ENCODE measurements at regions not wholly inside any gene's neighbourhood (a gene's known extent, or its start where the extent isn't known, plus 50 kb on each side); places are given as distances from the start of the nearest gene placed in this dataset.
"Not testable (repeated sequence)": the region's sequence is repeated elsewhere in the genome, so short reads cannot be mapped to it uniquely, and the experiment has no call there.

GRCh38 chr2:4942441-4942840, 749.7 kb upstream of the SOX11 start:
- DNase-seq, result no peak

- no peak for DNase-seq
Observed at GRCh38 chr2:4947911-4948310, 744.3 kb upstream of the SOX11 start.

- DNase-seq, result no peak
Observed at GRCh38 chr2:4951368-4951767, 740.8 kb upstream of the SOX11 start.

- DNase-seq, result no peak
Observed at GRCh38 chr2:4959219-4959618, 733.0 kb upstream of the SOX11 start.

GRCh38 chr2:4962419-4962818, 729.8 kb upstream of the SOX11 start:
- no peak for DNase-seq

GRCh38 chr2:4963106-4963505, 729.1 kb upstream of the SOX11 start:
- no peak for DNase-seq

GRCh38 chr2:4964001-4964540, 728.1 kb upstream of the SOX11 start:
- no peak for DNase-seq

- no peak for DNase-seq
Observed at GRCh38 chr2:4964579-4964978, 727.6 kb upstream of the SOX11 start.

- DNase-seq, result no peak
Observed at GRCh38 chr2:4965556-4966320, 726.4 kb upstream of the SOX11 start.

GRCh38 chr2:4967206-4967605, 725.0 kb upstream of the SOX11 start:
- DNase-seq, result no peak

GRCh38 chr2:4972472-4972871, 719.7 kb upstream of the SOX11 start:
- DNase-seq, result no peak

GRCh38 chr2:4973354-4973753, 718.8 kb upstream of the SOX11 start:
- DNase-seq, result no peak

GRCh38 chr2:4973973-4974372, 718.2 kb upstream of the SOX11 start:
- DNase-seq, result no peak

- DNase-seq, result no peak
Observed at GRCh38 chr2:4976407-4976806, 715.8 kb upstream of the SOX11 start.

- DNase-seq, result no peak
Observed at GRCh38 chr2:4979111-4979510, 713.1 kb upstream of the SOX11 start.

GRCh38 chr2:4980995-4981394, 711.2 kb upstream of the SOX11 start:
- DNase-seq, result no peak

- no peak for DNase-seq
Observed at GRCh38 chr2:4981802-4982409, 710.3 kb upstream of the SOX11 start.

- DNase-seq, result not testable (repeated sequence)
Observed at GRCh38 chr2:4988444-4988843, 703.7 kb upstream of the SOX11 start.

GRCh38 chr2:4992226-4992625, 700.0 kb upstream of the SOX11 start:
- no peak for DNase-seq

GRCh38 chr2:4995466-4995865, 696.7 kb upstream of the SOX11 start:
- DNase-seq, result no peak

GRCh38 chr2:5007596-5007995, 684.6 kb upstream of the SOX11 start:
- no peak for DNase-seq

- no peak for DNase-seq
Observed at GRCh38 chr2:5019324-5019723, 672.9 kb upstream of the SOX11 start.

GRCh38 chr2:5020116-5020875, 671.9 kb upstream of the SOX11 start:
- no peak for DNase-seq

GRCh38 chr2:5021136-5021535, 671.0 kb upstream of the SOX11 start:
- DNase-seq, result no peak

Measured in stimulated activated CD4-positive, alpha-beta T cell treated with anti-CD3 and anti-CD28 coated beads, Interleukin-2, amount 100 ng/mL, for 24 hours (primary cell).